Thyroid gland (tissue), 4 donors: ENCODE measurements at regions not wholly inside any gene's neighbourhood (a gene's known extent, or its start where the extent isn't known, plus 50 kb on each side); places are given as distances from the start of the nearest gene placed in this dataset. TPM values are rescaled to one million over a fixed set of nuclear protein-coding genes. Genes with fewer than 3 reads are reported as not detected.
"Not testable (repeated sequence)": the region's sequence is repeated elsewhere in the genome, so short reads cannot be mapped to it uniquely, and the experiment has no call there.

Experiments
- DNase-seq, 2 donors: peaks; one replicate each; pipeline ENCODE4 v3.0.0-alpha.2; 2019
- H3K27ac ChIP-seq, 3 donors: fragments of 200-600 bp; sonication (generic); 1 replicate in 2 of 3; 2 replicates in 1 of 3; pipeline ENCODE4 v1.5.1; 2016 to 2019; ENCODE audit warnings: mild to moderate bottlenecking in 1 of 3, moderate library complexity in 1 of 3
- H3K27me3 ChIP-seq: fragments of 200-600 bp; sonication (generic); one replicate; pipeline ENCODE4 v1.5.1; 2019
- H3K36me3 ChIP-seq, 2 donors: fragments of 200-600 bp; sonication (generic); one replicate each; pipeline ENCODE4 v1.5.1; 2016 to 2019
- H3K4me1 ChIP-seq, 2 donors: fragments of 200-600 bp; sonication (generic); one replicate each; pipeline ENCODE4 v1.5.1; 2017 to 2019
- H3K4me3 ChIP-seq, 3 donors: fragments of 200-600 bp; sonication (generic); replicated peaks in 1 of 3; 1 replicate in 2 of 3; 2 replicates in 1 of 3; pipeline ENCODE4 v1.5.1; 2016; ENCODE audit warnings: mild to moderate bottlenecking in 1 of 3
- H3K9me3 ChIP-seq: fragments of 200-600 bp; sonication (generic); one replicate; pipeline ENCODE4 v1.5.1; 2017
- WGBS, 2 donors: methylation state at CpG; one replicate each; pipeline ENCODE4 v1.1.5; 2017; 5-methylcytosine and 5-hydroxymethylcytosine counted together
- intact Hi-C: fragments of 100-400 bp; cut with DNase I; formaldehyde crosslinking; loops from one replicate; pipeline ENCODE4 v1.15.1; 2023
- small RNA-seq: library from RNA; depleted of rRNA; stranded (forward); fragments of <200 nt; gene quantifications from one replicate; pipeline ENCODE3, GENCODE V24; 2016

- intact Hi-C loops, H3K4me3 ChIP-seq, H3K27ac ChIP-seq, H3K36me3 ChIP-seq, DNase-seq, H3K4me1 ChIP-seq, H3K27me3 ChIP-seq, H3K9me3 ChIP-seq: not testable (repeated sequence)
- WGBS, 2 donors = 67% methylated on average over 2 of the region's 5 CpGs; no CpG with 5 or more reads in 1 of the 2 donors
Measured at GRCh38 chr16:33827522-33827921, 368.1 kb downstream of the TP53TG3F start.

GRCh38 chr16:33839157-33839556 is 379.7 kb downstream of the TP53TG3F start:
- DNase-seq, intact Hi-C loops, H3K4me3 ChIP-seq, H3K4me1 ChIP-seq, H3K27ac ChIP-seq, H3K27me3 ChIP-seq, H3K36me3 ChIP-seq, H3K9me3 ChIP-seq: not testable (repeated sequence)
- WGBS, 2 donors = 22% methylated on average over 1 of the region's 3 CpGs; no CpG with 5 or more reads in 1 of the 2 donors

GRCh38 chr16:33844533-33844932 is 385.1 kb downstream of the TP53TG3F start:
- H3K9me3 ChIP-seq, H3K36me3 ChIP-seq, H3K27me3 ChIP-seq, H3K27ac ChIP-seq, H3K4me3 ChIP-seq, intact Hi-C loops, H3K4me1 ChIP-seq: not testable (repeated sequence)
- 47% methylated on average over 6 of the region's 10 CpGs; no CpG with 5 or more reads in 1 of the 2 donors for WGBS, 2 donors
- DNase-seq = peak; percentile 2 to 4

Small RNAs in the stretch of these regions (small RNA-seq; reads per million reads assigned to genes)
- gene AC136428.2 = not detected
- gene ENPP7P13 = not detected
